Ammon's horn (tissue), 1 donor: ENCODE measurements at regions not wholly inside any gene's neighbourhood (a gene's known extent, or its start where the extent isn't known, plus 50 kb on each side); places are given as distances from the start of the nearest gene placed in this dataset.
A peak's percentile ranks its signal among the peaks of the same experiment; 100 is the strongest.

Experiments
- DNase-seq: peaks from one replicate; pipeline ENCODE4 v3.0.0-alpha.2; 2016; ENCODE audit warnings: low spot score

- DNase-seq = no peak
These were observed 52.0 kb upstream of the GATA5 start for GRCh38 chr20:62527781-62528180.

DNA sequence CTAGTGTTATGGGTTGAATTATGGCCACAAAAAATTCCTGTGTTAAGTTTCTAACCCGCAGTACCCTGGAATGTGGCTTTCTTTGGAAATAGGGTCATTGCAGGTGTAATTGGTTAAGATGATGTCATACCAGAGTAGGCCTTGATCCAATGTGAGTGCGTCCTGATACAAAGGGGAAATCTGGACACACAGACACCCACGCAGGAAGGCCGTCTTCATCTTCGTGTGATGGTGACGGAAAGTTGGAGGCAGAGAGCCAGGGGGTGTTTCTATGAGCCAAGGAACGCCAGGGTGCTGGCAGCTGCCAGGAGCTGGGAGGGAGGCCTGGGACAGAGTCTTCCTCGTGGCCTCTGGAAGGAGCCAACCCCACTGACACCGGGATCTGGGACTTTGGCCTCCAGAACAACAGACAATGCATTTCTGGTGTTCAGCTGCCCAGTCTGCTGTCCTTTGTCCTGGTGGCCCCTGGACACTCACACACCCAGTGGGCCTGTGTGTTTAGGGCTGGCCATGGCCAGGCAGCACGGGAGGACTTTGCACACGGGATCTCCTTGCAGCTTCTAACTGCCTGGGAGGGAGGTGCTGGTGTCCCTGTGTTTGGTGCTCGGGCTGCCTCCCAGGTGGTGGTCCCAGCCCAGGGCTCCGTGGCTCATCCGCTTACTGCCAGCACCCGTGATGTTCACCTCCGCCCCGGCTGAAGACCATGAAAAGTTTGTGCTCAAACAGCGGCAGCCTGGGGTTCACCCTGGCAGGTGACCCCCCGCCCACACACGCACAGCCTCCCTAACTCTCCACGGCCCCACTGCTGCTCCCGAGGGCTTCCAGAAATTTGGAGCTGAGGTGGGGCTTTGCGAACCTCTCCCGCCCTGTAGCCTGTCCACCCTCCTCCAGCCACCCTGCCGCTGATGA, 53.4 kb upstream of the GATA5 start:
- no peak for DNase-seq

DNA sequence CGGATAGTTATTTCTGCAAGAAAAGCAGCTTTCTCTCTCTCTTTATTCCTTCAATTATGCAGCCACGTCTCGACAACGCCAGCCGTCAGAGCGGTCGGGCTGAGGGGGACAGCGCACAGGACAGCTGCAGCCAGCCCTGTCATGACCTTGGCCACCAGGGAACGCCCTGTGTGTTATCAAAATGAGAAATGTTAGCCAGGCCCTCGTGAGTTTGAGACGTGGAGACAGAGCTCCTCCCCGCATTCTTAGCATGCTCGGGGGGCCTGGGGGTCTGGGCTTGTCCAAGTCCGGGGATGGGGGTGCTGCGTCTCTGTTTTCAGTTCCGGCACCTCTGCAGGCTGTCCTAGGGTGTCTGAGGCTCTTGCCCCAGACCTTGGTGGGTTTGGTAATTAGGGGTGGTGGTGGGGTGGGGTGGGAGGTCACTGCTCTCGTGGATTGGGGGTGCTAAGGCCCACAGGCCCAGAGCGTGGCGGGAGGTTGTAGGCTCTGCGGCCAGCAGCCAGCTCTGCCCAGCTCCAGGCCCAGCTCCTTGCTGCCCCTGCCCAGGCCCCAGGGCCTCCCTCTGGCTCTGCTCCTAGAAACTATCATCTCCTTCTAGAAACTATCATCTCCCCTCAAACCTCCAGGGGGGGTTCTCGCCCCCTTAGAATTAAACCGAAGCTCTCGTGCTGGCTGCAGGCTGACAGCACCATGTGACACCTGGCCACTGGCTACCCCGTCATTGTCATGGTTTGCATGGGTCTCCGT, 54.3 kb upstream of the GATA5 start:
- no peak for DNase-seq

GRCh38 chr20:62530643-62531032, 54.8 kb upstream of the GATA5 start:
- DNase-seq = no peak

DNA sequence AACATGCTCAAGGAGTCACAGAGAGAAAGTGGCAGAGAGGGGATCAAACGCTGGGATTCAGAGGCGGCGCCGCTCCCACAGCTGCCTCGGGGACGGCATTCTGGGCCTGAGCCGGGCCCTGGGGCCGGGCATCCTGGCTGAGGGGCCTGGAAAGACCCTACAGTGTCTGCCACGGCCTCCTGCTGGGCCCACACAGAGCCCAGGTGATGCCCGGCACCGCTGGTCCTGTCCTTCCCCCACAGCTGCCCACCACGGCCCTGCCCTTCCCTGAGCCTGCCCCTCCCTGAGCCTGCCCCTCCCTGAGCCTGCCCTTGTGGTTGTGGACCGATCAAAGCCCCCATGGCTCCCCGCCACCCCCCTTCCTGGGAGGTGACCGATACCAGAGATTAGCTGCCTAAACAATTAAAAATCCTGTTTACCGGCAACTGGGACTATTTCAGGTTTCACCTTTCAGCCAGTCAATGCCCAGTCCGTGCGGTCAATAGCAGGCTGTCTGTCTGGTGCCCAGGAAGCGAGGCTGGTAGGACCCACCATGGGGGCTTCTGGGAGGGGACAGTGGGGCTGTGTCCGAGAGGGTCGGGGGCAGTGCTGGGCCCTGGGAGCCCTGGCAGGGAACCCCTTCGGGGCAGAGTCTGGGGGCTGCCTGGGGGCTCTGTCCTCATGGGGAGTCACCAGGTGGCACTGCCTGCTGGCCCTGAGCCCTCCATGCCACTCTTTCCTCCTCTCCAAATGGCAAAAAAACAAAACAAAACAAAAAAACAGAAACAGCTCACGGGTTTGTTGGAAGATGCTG, 55.4 kb upstream of the GATA5 start:
- no peak for DNase-seq

DNA sequence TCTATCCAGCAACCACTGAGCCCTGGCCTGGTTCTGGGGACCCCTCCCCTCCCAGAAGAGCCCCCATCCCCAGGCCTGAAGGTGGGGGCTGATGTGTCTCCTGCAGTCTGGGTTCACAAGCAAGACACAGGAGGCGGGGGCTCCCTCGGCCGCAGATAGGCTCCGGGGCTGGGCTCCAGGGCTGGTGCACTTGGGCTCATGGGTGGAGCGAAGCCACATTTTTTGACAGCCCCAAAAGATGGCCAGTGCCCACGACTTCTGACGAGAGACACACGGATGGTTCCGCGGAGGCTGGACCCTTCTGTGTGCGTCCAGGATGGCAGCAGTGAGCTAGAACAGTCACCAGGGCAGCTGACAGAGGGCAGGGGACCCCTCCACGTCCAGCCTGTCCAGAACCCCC, 57.1 kb upstream of the GATA5 start:
- DNase-seq = no peak

GRCh38 chr20:62533591-62534495, 58.0 kb upstream of the GATA5 start:
- no peak for DNase-seq

DNA sequence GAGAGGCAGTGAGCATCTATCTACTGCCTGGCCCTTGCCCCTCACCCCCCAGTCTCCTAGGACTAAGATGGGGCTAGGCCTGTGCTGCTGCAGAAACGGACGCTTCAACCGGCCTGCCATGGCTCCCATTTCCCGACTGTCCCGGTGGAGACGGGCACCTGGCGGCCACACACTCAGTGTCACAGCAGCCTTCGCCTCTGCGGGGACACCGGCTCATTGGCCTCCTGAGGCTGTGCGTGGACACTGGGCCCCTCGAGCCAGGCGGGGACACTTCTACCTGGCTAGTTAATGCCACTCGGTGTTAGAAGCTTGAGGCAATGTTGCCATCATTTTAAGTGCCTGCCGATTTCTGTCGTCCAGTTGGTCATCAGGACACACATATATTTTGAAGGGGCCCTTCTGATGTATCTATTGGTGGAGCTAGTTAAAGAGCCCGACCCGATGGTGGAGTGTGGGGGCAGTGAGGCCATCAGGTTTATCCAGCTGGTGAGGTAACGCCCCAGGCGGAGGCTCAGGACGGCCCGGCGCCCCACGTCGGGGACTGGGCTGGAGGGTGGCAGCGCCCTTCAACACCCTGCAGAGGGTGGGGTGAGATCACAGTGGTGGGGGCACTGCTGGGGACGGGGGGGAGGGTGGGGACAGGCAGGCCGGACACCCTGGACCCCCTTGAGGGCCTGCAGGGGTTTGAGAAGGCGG, 58.9 kb upstream of the GATA5 start:
- DNase-seq = no peak

DNA sequence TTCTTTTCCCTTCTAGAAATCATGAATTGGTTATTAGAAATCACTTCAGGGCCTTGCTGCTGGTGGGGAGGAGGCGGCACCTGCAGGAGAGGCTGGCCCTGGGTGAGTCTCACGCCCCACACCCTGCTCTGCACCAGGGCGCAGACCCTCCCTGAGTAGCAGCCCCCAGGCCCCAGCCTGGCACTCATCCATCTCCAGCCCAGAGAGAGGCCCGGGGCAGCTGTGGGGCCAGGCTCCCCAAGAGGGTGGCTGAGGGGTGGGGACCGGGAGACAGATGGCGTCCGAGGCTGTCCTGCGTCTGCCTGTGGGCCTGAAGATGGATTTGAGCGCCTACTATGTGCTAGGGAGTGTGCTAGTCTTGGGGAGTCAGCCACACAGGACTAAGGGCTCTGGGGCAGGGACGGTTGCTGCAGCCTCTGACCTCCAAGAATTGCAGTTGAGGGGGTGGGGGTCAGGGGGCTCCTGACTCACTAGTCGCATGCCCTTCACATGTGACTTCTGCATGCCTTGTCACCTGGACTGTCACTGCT, 59.6 kb upstream of the GATA5 start:
- DNase-seq = no peak

DNA sequence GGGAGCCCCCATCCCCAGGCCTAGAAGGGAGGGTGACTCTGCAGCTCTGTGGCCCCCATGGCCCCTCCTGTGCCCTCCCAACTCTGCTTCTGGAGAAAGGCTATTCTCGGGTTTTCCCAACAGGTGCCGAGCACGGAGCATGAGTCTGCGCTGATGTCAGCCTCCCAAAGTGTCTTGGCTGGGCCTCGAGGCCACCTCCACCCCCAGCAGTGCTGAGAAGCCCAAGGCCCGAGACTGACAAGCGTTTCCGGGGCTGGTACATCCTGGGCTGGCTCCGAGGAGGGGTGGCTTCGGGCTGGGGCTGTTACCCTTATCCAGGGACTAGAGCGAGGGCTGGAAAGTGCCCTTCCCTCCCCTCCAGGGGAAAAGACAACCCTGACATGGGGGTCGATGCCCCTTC, 60.2 kb upstream of the GATA5 start:
- DNase-seq = no peak

DNA sequence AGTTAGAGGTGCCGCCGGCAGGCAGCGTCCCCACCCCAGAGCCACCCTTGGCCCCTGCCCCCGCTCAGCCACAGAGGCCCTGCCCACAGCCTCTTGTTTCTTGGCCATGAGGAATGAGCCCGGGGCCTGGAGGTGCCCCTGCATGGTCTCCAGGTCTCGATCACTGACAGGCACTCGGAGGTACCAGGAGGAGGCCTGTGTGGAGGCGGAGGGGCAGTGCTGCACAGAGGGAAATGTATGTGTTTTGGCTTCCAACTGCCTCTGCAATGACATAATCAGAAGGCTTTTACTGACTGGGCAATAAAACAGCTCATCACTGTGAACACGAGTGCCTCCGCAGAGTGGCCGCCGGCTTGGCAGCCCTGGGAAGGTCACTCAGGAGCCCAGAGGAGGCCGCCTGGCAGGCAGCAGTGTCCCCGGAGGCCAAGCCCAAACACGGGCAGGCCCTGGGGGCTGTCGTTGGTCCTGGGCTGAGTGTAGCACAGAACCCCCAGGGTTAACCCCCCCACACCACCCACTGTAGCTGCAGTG, 61.1 kb upstream of the GATA5 start:
- no peak for DNase-seq

DNA sequence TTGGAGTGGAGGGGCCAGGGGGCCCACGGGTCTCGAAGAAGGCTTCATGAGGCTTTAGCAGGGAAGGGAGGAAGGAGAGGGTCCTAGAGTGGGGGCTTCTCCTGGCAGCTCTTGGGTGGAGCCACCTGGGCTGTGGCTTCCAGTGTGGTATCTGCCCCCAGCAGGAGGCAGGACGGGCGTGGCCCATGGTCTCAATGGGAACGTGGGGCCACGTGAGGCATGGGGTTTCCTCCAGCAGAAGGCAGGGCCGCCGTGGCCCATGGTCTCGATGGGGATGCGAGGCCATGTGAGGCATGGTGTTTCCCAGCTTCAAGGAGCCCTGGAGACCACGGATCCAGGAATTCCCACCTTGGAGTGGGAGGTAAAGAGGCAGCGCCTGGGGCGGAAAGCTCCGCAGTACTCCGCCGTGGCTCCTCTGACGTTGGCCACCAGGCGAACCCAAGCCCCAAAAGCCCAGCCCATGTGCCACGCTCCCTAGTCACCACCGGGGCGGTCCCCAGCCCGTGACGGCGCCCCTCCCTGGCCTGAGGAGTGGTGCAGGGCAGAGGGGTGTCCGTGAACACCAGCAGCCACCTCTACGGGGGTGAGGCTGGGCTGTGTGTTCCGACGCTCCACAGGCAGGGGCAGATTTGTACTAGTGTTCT, 62.0 kb upstream of the GATA5 start:
- no peak for DNase-seq

GRCh38 chr20:62539198-62540045, 63.6 kb upstream of the GATA5 start:
- no peak for DNase-seq

DNA sequence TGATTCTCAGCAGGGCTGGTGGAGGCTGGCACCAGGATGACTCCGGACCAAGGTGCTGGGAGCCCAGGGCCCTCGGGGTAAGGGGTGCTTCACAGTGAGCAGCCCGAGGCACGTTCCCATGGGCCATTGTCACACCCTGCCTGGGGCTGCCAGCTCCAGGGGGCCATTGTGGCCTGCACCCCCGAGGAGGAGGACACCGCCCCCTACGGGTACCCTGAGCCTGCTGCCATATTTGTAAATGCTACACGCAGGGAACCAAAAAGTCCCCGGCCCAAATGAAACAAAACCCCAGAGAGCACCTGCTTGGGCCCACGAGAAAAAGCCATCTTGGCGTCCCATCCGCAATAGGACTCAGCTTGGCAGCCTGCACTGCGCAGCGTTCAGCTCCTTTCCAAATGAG, 64.7 kb upstream of the GATA5 start:
- DNase-seq = no peak

DNA sequence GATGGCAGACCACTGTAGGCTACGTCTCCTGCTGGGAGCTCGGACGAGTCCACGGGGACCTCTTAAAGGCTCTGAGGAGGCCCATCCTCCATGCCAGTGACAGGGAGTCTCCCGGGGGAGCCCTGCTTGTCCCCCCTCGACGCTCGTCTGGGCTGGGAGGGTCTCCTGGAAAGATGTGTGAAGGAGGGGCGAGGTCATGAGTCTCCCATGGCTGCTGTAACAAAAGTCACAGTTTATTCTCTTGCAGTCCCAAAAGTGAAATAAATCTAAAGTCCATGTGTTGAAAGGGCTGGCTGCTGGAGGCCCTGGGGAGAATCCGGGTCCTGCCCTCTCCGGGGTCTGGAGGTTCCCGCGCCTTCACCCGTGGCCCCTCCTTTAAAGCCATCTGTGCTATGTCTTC, 67.1 kb upstream of the GATA5 start:
- DNase-seq = no peak

DNA sequence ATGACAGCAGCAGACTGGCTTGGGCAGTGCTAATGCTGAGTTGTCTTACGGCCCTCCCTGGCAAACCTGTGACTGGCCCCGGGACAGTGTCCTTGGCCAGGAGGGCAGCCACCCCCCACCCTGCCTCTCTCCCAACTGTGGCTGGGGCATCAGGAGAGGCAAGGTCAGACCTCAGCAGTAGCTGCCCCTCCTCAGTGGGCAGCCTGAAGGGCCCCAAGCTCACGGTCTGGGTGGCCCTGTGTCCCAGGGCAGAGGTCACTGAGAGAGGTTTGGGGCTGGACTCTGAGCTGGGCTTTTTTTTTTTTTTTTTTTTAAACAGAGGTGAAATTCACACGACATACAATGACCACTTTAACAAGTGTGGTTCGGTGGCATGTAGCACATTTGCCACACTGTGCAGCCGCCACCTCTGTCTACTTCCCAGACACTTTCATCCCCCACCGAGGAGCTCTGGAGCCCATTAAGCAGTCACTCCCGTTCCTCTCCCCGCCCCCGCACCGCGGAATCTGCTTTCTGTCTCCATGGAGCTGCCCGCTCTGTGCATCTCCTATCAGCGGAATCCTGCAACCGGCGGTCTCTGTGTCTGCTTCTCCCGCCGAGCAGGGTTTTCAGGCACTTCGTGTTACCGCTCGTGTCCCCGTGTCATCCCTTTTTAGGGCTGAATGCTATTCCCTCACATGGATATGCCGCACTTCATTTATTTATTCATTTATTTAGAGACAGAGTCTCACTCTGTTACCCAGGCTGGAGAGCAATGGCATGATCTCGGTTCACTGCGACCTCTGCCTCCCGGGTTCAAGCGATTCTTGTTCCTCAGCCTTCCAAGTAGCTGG, 67.9 kb upstream of the GATA5 start:
- peak; percentile 26 for DNase-seq

- no peak for DNase-seq
These were observed 68.8 kb upstream of the GATA5 start for GRCh38 chr20:62544505-62545055.

- no peak for DNase-seq
These were observed 69.5 kb upstream of the GATA5 start for GRCh38 chr20:62545271-62545670.
